ENCODE measurements at regions not wholly inside any gene's neighbourhood (a gene's known extent, or its start where the extent isn't known, plus 50 kb on each side); places are given as distances from the start of the nearest gene placed in this dataset.

DNA sequence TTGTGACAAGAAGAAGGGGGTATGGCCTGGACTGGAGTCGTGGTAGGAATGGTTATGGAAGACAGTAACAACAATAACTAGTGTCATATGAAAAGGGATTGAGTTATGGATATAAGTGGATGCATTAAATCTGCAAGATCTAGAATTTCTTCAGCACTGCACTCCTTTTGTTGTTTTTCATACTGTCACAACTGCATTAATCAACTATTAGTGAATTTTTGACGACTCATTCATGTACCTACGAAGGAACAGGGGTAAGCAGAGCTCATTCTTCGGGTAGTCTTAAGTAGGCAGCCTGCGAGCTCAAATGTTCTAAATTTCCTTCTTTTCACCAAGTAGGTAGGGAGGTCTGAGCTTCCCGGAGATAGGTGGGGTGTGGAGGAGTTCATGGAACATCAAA is 109.7 kb upstream of the UPP2 start:
- TF ChIP-seq, protein P1, sequence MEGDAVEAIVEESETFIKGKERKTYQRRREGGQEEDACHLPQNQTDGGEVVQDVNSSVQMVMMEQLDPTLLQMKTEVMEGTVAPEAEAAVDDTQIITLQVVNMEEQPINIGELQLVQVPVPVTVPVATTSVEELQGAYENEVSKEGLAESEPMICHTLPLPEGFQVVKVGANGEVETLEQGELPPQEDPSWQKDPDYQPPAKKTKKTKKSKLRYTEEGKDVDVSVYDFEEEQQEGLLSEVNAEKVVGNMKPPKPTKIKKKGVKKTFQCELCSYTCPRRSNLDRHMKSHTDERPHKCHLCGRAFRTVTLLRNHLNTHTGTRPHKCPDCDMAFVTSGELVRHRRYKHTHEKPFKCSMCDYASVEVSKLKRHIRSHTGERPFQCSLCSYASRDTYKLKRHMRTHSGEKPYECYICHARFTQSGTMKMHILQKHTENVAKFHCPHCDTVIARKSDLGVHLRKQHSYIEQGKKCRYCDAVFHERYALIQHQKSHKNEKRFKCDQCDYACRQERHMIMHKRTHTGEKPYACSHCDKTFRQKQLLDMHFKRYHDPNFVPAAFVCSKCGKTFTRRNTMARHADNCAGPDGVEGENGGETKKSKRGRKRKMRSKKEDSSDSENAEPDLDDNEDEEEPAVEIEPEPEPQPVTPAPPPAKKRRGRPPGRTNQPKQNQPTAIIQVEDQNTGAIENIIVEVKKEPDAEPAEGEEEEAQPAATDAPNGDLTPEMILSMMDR (conservative IDR thresholded peaks at IDR 0.05 in 1 of 2, IDR thresholded peaks at IDR 0.05 in 1 of 2; ENCODE audit: extremely low read depth in 1 of 2, insufficient read depth in 1 of 2, low read depth in 1 of 2, low read length in 2 of 2): no peak
- TF ChIP-seq EZH2 (IDR thresholded peaks at IDR 0.05; ENCODE audit: borderline replicate concordance, low read length): no peak
